ENCODE measurements at regions not wholly inside any gene's neighbourhood (a gene's known extent, or its start where the extent isn't known, plus 50 kb on each side); places are given as distances from the start of the nearest gene placed in this dataset.

DNA sequence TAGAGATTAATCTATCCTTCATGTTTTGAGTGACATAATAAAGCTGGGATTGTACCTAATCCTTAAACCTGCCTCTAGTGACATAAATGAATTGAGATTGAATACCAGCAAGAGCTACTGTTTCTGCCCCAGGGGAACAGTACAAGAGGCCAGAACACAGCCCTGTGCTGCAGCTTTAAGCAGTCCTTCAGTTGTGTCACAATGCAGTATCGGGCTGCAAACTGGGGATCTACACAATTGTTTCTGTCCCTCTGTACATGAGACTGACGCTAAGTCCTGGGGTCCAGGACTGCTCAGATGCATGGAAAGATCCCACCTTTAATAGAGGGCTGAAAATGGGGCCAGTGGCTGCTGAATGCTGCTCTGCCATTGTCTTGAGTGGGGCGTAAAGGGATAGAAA is 87.5 kb downstream of the MINAR1 start:
- H3K4me3 ChIP-seq, result no peak overlapping the region
- no peak for DNase-seq
- H3K4me1 ChIP-seq, result no peaks in the 10 kb centered on the region
- 92% methylated on average over 3 of the region's 3 CpGs; no CpG with 5 or more reads in 1 of the 2 donors for WGBS, 2 donors (ENCODE audit: low coverage in 1 of 2)
- intact Hi-C loops (cut with DNase I; ENCODE audit: low total_unique reads), result no loop called here
- no peaks in the 10 kb centered on the region for H3K27me3 ChIP-seq
- TF ChIP-seq POLR2AphosphoS5 (IDR thresholded peaks at IDR 0.05), result no peak
- TF ChIP-seq POLR2A (IDR thresholded peaks at IDR 0.05), result no peak
- TF ChIP-seq, protein P1, sequence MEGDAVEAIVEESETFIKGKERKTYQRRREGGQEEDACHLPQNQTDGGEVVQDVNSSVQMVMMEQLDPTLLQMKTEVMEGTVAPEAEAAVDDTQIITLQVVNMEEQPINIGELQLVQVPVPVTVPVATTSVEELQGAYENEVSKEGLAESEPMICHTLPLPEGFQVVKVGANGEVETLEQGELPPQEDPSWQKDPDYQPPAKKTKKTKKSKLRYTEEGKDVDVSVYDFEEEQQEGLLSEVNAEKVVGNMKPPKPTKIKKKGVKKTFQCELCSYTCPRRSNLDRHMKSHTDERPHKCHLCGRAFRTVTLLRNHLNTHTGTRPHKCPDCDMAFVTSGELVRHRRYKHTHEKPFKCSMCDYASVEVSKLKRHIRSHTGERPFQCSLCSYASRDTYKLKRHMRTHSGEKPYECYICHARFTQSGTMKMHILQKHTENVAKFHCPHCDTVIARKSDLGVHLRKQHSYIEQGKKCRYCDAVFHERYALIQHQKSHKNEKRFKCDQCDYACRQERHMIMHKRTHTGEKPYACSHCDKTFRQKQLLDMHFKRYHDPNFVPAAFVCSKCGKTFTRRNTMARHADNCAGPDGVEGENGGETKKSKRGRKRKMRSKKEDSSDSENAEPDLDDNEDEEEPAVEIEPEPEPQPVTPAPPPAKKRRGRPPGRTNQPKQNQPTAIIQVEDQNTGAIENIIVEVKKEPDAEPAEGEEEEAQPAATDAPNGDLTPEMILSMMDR (IDR thresholded peaks at IDR 0.05), result no peak
- no peak for TF ChIP-seq EP300 (IDR thresholded peaks at IDR 0.05; ENCODE audit: low read depth)
- H3K27ac ChIP-seq, result no peak overlapping the region
- no peaks in the 10 kb centered on the region for H3K36me3 ChIP-seq
- in situ Hi-C loops (cut with MboI; ENCODE audit: low pct_ligation_motif_present in 1 of 4, low pct_unique_long_range_greater_than_20kb in 1 of 4, low sequenced_read_pairs in 3 of 4), result no loop called here
- H3K9me3 ChIP-seq, result no peaks in the 10 kb centered on the region

DNA sequence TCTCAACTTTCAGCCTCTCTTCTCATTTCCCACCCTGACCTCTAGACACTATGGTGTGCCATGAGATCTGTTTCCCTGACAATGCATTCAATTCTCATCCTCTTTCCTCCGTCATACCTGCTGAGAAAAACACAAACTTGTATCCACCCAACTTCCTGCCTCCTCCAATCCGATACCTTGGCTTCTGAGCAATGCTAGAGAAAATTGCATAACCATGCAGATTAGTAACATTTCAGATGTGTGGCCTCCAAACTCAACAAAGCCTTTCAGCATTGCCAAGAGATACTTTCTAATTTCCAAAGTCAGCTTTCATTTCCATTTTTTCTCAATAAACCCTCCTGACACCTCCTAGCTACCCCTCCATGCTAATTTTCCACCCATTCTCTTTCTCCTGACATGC is 88.5 kb downstream of the MINAR1 start:
- Histone ChIP-seq H3K4me1 (no peaks in the 10 kb centered on the region), H3K27me3 (no peaks in the 10 kb centered on the region), H3K9me3 (no peaks in the 10 kb centered on the region), H3K27ac (no peak overlapping the region), H3K4me3 (no peak overlapping the region), H3K36me3 (no peaks in the 10 kb centered on the region)
- TF ChIP-seq POLR2AphosphoS5 (IDR thresholded peaks at IDR 0.05) (no peak), EP300 (IDR thresholded peaks at IDR 0.05; ENCODE audit: low read depth) (no peak), POLR2A (IDR thresholded peaks at IDR 0.05) (no peak)
- TF ChIP-seq, protein P1 (IDR thresholded peaks at IDR 0.05), result no peak
- 79 to 84% methylated on average over 2 of the region's 2 CpGs for WGBS, 2 donors (ENCODE audit: low coverage in 1 of 2)
- intact Hi-C loops (cut with DNase I; ENCODE audit: low total_unique reads) (no loop called here), in situ Hi-C loops (cut with MboI; ENCODE audit: low pct_ligation_motif_present in 1 of 4, low pct_unique_long_range_greater_than_20kb in 1 of 4, low sequenced_read_pairs in 3 of 4) (no loop called here)
- DNase-seq, result no peak

DNA sequence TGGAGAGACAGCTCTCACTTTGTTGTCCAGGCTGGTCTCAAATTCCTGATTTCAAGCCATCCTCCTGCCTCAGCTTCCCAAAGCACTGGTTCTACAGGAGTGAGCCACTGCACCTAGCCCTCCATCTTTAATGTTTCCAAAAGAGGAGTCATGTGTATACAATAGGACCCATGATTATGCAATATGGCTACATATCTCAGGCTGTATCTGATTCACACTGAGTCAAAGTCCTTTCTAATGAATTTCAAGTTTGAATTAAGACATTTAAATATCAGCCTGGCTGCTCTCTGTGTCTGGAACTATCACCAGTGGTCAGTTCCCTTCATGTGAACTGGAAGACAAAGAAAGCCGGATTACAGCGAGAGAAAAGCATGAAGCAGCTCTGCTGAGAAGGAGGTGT is 90.5 kb downstream of the MINAR1 start:
- Histone ChIP-seq H3K27me3 (no peaks in the 10 kb centered on the region), H3K4me3 (no peak overlapping the region), H3K27ac (no peak overlapping the region), H3K4me1 (no peaks in the 10 kb centered on the region), H3K36me3 (no peaks in the 10 kb centered on the region), H3K9me3 (no peaks in the 10 kb centered on the region)
- 92 to 94% methylated on average over 2 of the region's 2 CpGs for WGBS, 2 donors (ENCODE audit: low coverage in 1 of 2)
- TF ChIP-seq EP300 (IDR thresholded peaks at IDR 0.05; ENCODE audit: low read depth) (no peak), POLR2A (IDR thresholded peaks at IDR 0.05) (no peak), POLR2AphosphoS5 (IDR thresholded peaks at IDR 0.05) (no peak)
- TF ChIP-seq, protein P1 (IDR thresholded peaks at IDR 0.05), result no peak
- intact Hi-C loops (cut with DNase I; ENCODE audit: low total_unique reads) (no loop called here), in situ Hi-C loops (cut with MboI; ENCODE audit: low pct_ligation_motif_present in 1 of 4, low pct_unique_long_range_greater_than_20kb in 1 of 4, low sequenced_read_pairs in 3 of 4) (no loop called here)
- no peak for DNase-seq

DNA sequence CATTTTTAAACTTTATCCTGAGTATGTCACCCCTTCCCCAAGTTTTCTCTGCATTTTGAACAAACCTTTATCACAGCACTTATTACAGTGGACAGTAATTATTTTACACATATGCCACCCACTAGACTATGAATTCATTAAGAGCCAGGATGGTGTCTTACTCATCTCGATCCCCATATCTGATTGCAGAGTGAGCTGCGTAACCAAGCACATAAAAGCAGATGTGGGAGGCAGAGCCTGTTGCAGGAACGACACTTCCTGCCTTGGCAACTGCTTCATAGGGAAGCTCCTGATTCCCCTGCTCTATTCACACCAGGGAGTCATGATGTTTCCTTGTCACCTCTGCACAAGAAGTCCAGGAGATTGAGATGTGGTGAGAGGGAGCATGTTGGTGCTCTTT is 91.1 kb downstream of the MINAR1 start:
- H3K4me3 ChIP-seq, result no peak overlapping the region
- no peaks in the 10 kb centered on the region for H3K36me3 ChIP-seq
- intact Hi-C loops (cut with DNase I; ENCODE audit: low total_unique reads) (no loop called here), in situ Hi-C loops (cut with MboI; ENCODE audit: low pct_ligation_motif_present in 1 of 4, low pct_unique_long_range_greater_than_20kb in 1 of 4, low sequenced_read_pairs in 3 of 4) (no loop called here)
- no peak for TF ChIP-seq EP300 (IDR thresholded peaks at IDR 0.05; ENCODE audit: low read depth)
- no peak for TF ChIP-seq POLR2A (IDR thresholded peaks at IDR 0.05)
- TF ChIP-seq, protein P1 (IDR thresholded peaks at IDR 0.05), result no peak
- TF ChIP-seq POLR2AphosphoS5 (IDR thresholded peaks at IDR 0.05), result no peak
- 36 to 43% methylated on average over 3 of the region's 3 CpGs for WGBS, 2 donors (ENCODE audit: low coverage in 1 of 2)
- DNase-seq, result no peak
- no peak overlapping the region for H3K27ac ChIP-seq
- H3K27me3 ChIP-seq, result no peaks in the 10 kb centered on the region
- no peaks in the 10 kb centered on the region for H3K9me3 ChIP-seq
- H3K4me1 ChIP-seq, result no peaks in the 10 kb centered on the region
